ENCODE measurements at regions not wholly inside any gene's neighbourhood (a gene's known extent, or its start where the extent isn't known, plus 50 kb on each side); places are given as distances from the start of the nearest gene placed in this dataset.

DNA sequence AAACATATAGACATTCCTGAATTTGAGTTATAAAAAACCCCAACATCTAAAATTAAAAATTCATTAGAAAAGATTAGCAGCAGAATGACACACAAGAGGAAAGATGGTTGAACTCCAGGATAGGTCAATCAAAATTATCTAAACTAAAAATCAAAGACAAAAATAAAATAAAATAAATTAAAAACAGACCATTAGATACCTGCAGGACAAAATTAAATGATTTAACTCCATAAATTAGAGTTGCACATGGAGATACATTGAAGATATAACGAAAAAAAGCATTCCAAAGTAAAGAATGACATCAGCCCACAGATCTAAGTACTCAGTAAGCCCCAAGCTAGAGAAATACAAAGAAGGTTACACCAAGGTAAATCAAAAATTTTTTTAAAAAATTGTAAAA is 226.1 kb upstream of the SORCS1 start:
- Histone ChIP-seq H4K20me1 (ENCODE audit: insufficient read depth, poor library complexity, severe bottlenecking) (no peaks in the 10 kb centered on the region), H2AFZ (no peak overlapping the region), H3K36me3 (replicated peaks; ENCODE audit: insufficient read depth, low read depth) (no peaks in the 10 kb centered on the region), H3K4me1 (ENCODE audit: insufficient read depth) (no peaks in the 10 kb centered on the region), H3K9me2 (replicated peaks; ENCODE audit: insufficient read depth) (peaks cover 7% of the 10 kb centered on the region), H3K4me2 (no peak overlapping the region), H3K27me3 (peaks cover 4% of the 10 kb centered on the region), H3K4me3 (no peak overlapping the region), H3K9me3 (ENCODE audit: low read depth) (no peaks in the 10 kb centered on the region), H3K27ac (no peak overlapping the region), H3K79me2 (no peaks in the 10 kb centered on the region)
- WGBS (ENCODE audit: low lambda C conversion rate, missing lambda C conversion rate), result 65% methylated on average over 1 of the region's 1 CpG
- no peak for TF ChIP-seq CTCF (IDR thresholded peaks at IDR 0.05; ENCODE audit: poor library complexity)
- TF ChIP-seq EZH2phosphoT487 (IDR thresholded peaks at IDR 0.05; ENCODE audit: low read depth, severe bottlenecking, unreplicated experiment), result no peak
- TF ChIP-seq EZH2 (IDR thresholded peaks at IDR 0.05; ENCODE audit: borderline replicate concordance), result no peak
- no peak for DNase-seq (ENCODE audit: low spot score)

GRCh38 chr10:107383357-107383756 is 218.9 kb upstream of the SORCS1 start:
- Histone ChIP-seq H3K4me1 (ENCODE audit: insufficient read depth) (no peaks in the 10 kb centered on the region), H2AFZ (no peak overlapping the region), H3K79me2 (no peaks in the 10 kb centered on the region), H4K20me1 (ENCODE audit: insufficient read depth, poor library complexity, severe bottlenecking) (no peaks in the 10 kb centered on the region), H3K9me2 (replicated peaks; ENCODE audit: insufficient read depth) (no peaks in the 10 kb centered on the region), H3K4me2 (no peak overlapping the region), H3K36me3 (replicated peaks; ENCODE audit: insufficient read depth, low read depth) (no peaks in the 10 kb centered on the region), H3K4me3 (no peak overlapping the region), H3K27me3 (no peaks in the 10 kb centered on the region), H3K27ac (no peak overlapping the region), H3K9me3 (ENCODE audit: low read depth) (no peaks in the 10 kb centered on the region)
- no peak for TF ChIP-seq EZH2phosphoT487 (IDR thresholded peaks at IDR 0.05; ENCODE audit: low read depth, severe bottlenecking, unreplicated experiment)
- TF ChIP-seq CTCF (IDR thresholded peaks at IDR 0.05; ENCODE audit: poor library complexity), result no peak
- no peak for TF ChIP-seq EZH2 (IDR thresholded peaks at IDR 0.05; ENCODE audit: borderline replicate concordance)
- WGBS (ENCODE audit: low lambda C conversion rate, missing lambda C conversion rate), result 88% methylated on average over 3 of the region's 3 CpGs
- DNase-seq (ENCODE audit: low spot score), result no peak

- Histone ChIP-seq H4K20me1 (ENCODE audit: insufficient read depth, poor library complexity, severe bottlenecking) (no peaks in the 10 kb centered on the region), H3K9me3 (ENCODE audit: low read depth) (no peaks in the 10 kb centered on the region)
- WGBS (ENCODE audit: low lambda C conversion rate, missing lambda C conversion rate), result 86% methylated on average over 2 of the region's 2 CpGs
Observed at GRCh38 chr10:107379601-107380000, 215.1 kb upstream of the SORCS1 start.

More at GRCh38 chr10:107379601-107380000, 215.1 kb upstream of the SORCS1 start:
- no peaks in the 10 kb centered on the region for H3K79me2 ChIP-seq
- H2AFZ ChIP-seq, result no peak overlapping the region
- no peak for DNase-seq (ENCODE audit: low spot score)
- no peaks in the 10 kb centered on the region for H3K9me2 ChIP-seq (replicated peaks; ENCODE audit: insufficient read depth)
- no peaks in the 10 kb centered on the region for H3K36me3 ChIP-seq (replicated peaks; ENCODE audit: insufficient read depth, low read depth)
- no peaks in the 10 kb centered on the region for H3K27me3 ChIP-seq
- no peak overlapping the region for H3K27ac ChIP-seq
- H3K4me3 ChIP-seq, result no peak overlapping the region
- TF ChIP-seq EZH2 (IDR thresholded peaks at IDR 0.05; ENCODE audit: borderline replicate concordance) (no peak), EZH2phosphoT487 (IDR thresholded peaks at IDR 0.05; ENCODE audit: low read depth, severe bottlenecking, unreplicated experiment) (no peak), CTCF (IDR thresholded peaks at IDR 0.05; ENCODE audit: poor library complexity) (no peak)
- no peak overlapping the region for H3K4me2 ChIP-seq
- H3K4me1 ChIP-seq (ENCODE audit: insufficient read depth), result no peaks in the 10 kb centered on the region
